Kidney (tissue), 13 donors: ENCODE measurements at regions not wholly inside any gene's neighbourhood (a gene's known extent, or its start where the extent isn't known, plus 50 kb on each side); places are given as distances from the start of the nearest gene placed in this dataset.
A peak's percentile ranks its signal among the peaks of the same experiment; 100 is the strongest.

Source experiments
- DNase-seq, 5 donors: peaks; one replicate each; pipeline ENCODE4 v3.0.0-alpha.2; 2013 to 2020
- FAIRE-seq: peaks from 2 replicates; lab custom pipeline; 2012; peaks lifted over from hg19 to GRCh38; lab: Jason Lieb, UNC
- H3K27ac ChIP-seq, 2 donors: one replicate each; pipeline ENCODE4 v1.7.0; 2013; ENCODE audit warnings: low read depth in 2 of 2, low read length in 2 of 2, inconsistent platforms in 1 of 2
- H3K27me3 ChIP-seq: one replicate; pipeline ENCODE4 v1.7.1; 2013; ENCODE audit warnings: low read length, inconsistent platforms; ENCODE audit not compliant: control insufficient read depth, insufficient read depth
- H3K36me3 ChIP-seq, 3 donors: one replicate each; pipeline versions ENCODE4 v1.7.0 to v1.7.1; 2013; ENCODE audit warnings: low read length in 3 of 3, control low read depth in 1 of 3, inconsistent platforms in 1 of 3; ENCODE audit not compliant: insufficient read depth in 3 of 3, control insufficient read depth in 2 of 3
- H3K4me1 ChIP-seq, 3 donors: one replicate each; pipeline versions ENCODE4 v1.7.0 to v1.7.1; 2013; ENCODE audit warnings: low read length in 3 of 3, inconsistent platforms in 1 of 3, low read depth in 1 of 3; ENCODE audit not compliant: control insufficient read depth in 2 of 3, insufficient read depth in 2 of 3
- H3K4me3 ChIP-seq, 3 donors: one replicate each; pipeline versions ENCODE4 v1.7.0 to v1.8.1; 2013; ENCODE audit warnings: low read length in 3 of 3, control low read depth in 1 of 3, inconsistent platforms in 1 of 3
- H3K9ac ChIP-seq, 3 donors: one replicate each; pipeline versions ENCODE4 v1.7.0 to v1.7.1; 2013; ENCODE audit warnings: low read length in 3 of 3, control low read depth in 1 of 3, inconsistent platforms in 1 of 3
- H3K9me3 ChIP-seq, 3 donors: one replicate each; pipeline versions ENCODE4 v1.7.0 to v1.7.1; 2013; ENCODE audit warnings: low read length in 3 of 3, control low read depth in 1 of 3, inconsistent platforms in 1 of 3; ENCODE audit not compliant: control insufficient read depth in 2 of 3, insufficient read depth in 1 of 3
- CTCF ChIP-seq: IDR thresholded peaks from 3 replicates; pipeline ENCODE4 v1.5.1; 2012; ENCODE audit warnings: mild to moderate bottlenecking, moderate library complexity, borderline replicate concordance; ENCODE audit not compliant: insufficient read depth; ENCODE audit errors: extremely low read depth
- intact Hi-C: fragments of 100-400 bp; cut with DNase I; formaldehyde crosslinking; loops from one replicate; pipeline ENCODE4 v1.11.1; 2022
- donor health status: control.
- donor health status: control.
- donor health status: control.
- donor health status: control.
- donor health status: control.
- donor health status: DM: yes; HTN: yes; CAD: no.
- donor health status: Normal renal cell carcinoma (clear cell type).

GRCh38 chr7:153457746-153458145, 594.5 kb upstream of the DPP6 start:
- H3K9me3 ChIP-seq = peaks cover 0 to 4% (median 0%) of the 10 kb centered on the region in 3 donors
- no peaks in the 10 kb centered on the region for H3K36me3 ChIP-seq
- H3K27me3 ChIP-seq = no peaks in the 10 kb centered on the region
- H3K4me1 ChIP-seq = no peaks in the 10 kb centered on the region
- H3K4me3 ChIP-seq = no peak overlapping the region
- H3K9ac ChIP-seq = no peak overlapping the region
- TF ChIP-seq CTCF = no peak
- intact Hi-C loops = no loop called here
- no peak overlapping the region for H3K27ac ChIP-seq
- DNase-seq = no peak
- FAIRE-seq = no peak

GRCh38 chr7:153470004-153470671, 582.1 kb upstream of the DPP6 start:
- intact Hi-C loops = no loop called here
- H3K36me3 ChIP-seq = no peaks in the 10 kb centered on the region
- no peak for TF ChIP-seq CTCF
- no peak for DNase-seq
- no peak for FAIRE-seq
- no peaks in the 10 kb centered on the region for H3K27me3 ChIP-seq
- H3K9me3 ChIP-seq = no peaks in the 10 kb centered on the region
- H3K4me3 ChIP-seq = no peak overlapping the region
- H3K27ac ChIP-seq = no peak overlapping the region
- no peak overlapping the region for H3K9ac ChIP-seq
- H3K4me1 ChIP-seq = no peaks in the 10 kb centered on the region

- FAIRE-seq = no peak
- intact Hi-C loops = no loop called here
Observed at GRCh38 chr7:153472516-153472915, 579.7 kb upstream of the DPP6 start.

More at GRCh38 chr7:153472516-153472915, 579.7 kb upstream of the DPP6 start:
- TF ChIP-seq CTCF = no peak
- Histone ChIP-seq H3K9ac (no peak overlapping the region), H3K36me3 (no peaks in the 10 kb centered on the region), H3K4me3 (no peak overlapping the region), H3K4me1 (no peaks in the 10 kb centered on the region), H3K9me3 (no peaks in the 10 kb centered on the region), H3K27ac (no peak overlapping the region), H3K27me3 (no peaks in the 10 kb centered on the region)
- peak in 2 of 5 donors; percentile 44 to 52 for DNase-seq
